ENCODE measurements at regions not wholly inside any gene's neighbourhood (a gene's known extent, or its start where the extent isn't known, plus 50 kb on each side); places are given as distances from the start of the nearest gene placed in this dataset.
"Not testable (repeated sequence)": the region's sequence is repeated elsewhere in the genome, so short reads cannot be mapped to it uniquely, and the experiment has no call there.

GRCh38 chr9:66837242-66837937 is 63.1 kb upstream of the ZNF658 start:
- RAD21 ChIA-PET (ENCODE audit: low non-redundant PET in 1 of 2, low total read pairs in 2 of 2, uncharacterized antibody in 2 of 2, unreplicated experiment in 2 of 2); H3K27me3 ChIP-seq (ENCODE audit: insufficient read depth, low read length); H3K4me3 ChIP-seq (replicated peaks in 1 of 2; ENCODE audit: low read depth in 1 of 2, low read length in 2 of 2); H3K4me2 ChIP-seq (ENCODE audit: low read length); H2AFZ ChIP-seq (ENCODE audit: low read depth, low read length, poor library complexity, severe bottlenecking); H3K79me2 ChIP-seq (ENCODE audit: insufficient read depth, low read length); H3K9me2 ChIP-seq (ENCODE audit: insufficient read depth); H3K36me3 ChIP-seq (ENCODE audit: control insufficient read depth in 1 of 2, insufficient read depth in 2 of 2, low read length in 2 of 2); H4K20me1 ChIP-seq (ENCODE audit: insufficient read depth); intact Hi-C loops (cut with micrococcal nuclease); H3K27ac ChIP-seq (ENCODE audit: low read depth, low read length); ATAC-seq; H3K9ac ChIP-seq (ENCODE audit: low read length); CTCF ChIA-PET; DNase-seq (ENCODE audit: low read depth, low spot score); H3K4me1 ChIP-seq (ENCODE audit: control insufficient read depth in 1 of 2, insufficient read depth in 2 of 2, low read length in 2 of 2); H3K9me3 ChIP-seq (ENCODE audit: control insufficient read depth in 1 of 2, insufficient read depth in 1 of 2, low read depth in 1 of 2, low read length in 2 of 2); BruUV-seq (replicated peaks); POLR2A ChIA-PET: not testable (repeated sequence)

Data from HCT116 (cell line).